ENCODE measurements at regions not wholly inside any gene's neighbourhood (a gene's known extent, or its start where the extent isn't known, plus 50 kb on each side); places are given as distances from the start of the nearest gene placed in this dataset.

DNA sequence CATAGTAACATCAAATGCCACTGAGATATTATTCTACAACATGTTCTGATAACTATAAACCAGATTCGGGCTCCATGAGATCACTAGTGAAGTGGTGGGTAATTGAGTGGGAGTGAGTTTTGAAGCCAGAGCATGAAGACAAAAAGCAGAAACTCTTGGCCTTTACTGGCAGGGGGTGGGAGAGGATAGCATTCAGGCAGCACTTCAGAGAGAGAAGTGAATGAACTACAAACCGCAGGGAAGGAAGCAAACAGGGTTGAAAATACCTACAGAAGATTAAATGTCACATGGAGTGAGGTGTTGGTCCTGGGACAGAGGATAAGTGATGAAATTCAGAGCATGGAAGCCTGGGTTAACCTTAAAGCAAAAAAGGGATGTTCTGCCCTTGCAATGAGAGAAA lies 250.0 kb downstream of the EPM2A start:
- no peaks in the 10 kb centered on the region for H3K36me3 Mint-ChIP-seq (ENCODE audit: low read depth)
- TF ChIP-seq EZH2phosphoT487 (IDR thresholded peaks at IDR 0.05; ENCODE audit: unreplicated experiment) (no peak), JUNB (IDR thresholded peaks at IDR 0.05; ENCODE audit: unreplicated experiment) (no peak), ZNF114 (CRISPR knock-in tag; IDR thresholded peaks at IDR 0.05) (no peak)
- H3K4me1 Mint-ChIP-seq, result peaks cover 6% of the 10 kb centered on the region; the same call in 2 of the 3 replicates
- Histone ChIP-seq H3K9me2 (ENCODE audit: insufficient read depth) (peaks cover 3% of the 10 kb centered on the region; the same call in 1 of the 2 replicates), H3K4me2 (no peak overlapping the region), H3K27me3 (ENCODE audit: insufficient read depth) (no peaks in the 10 kb centered on the region), H3K79me2 (replicated peaks; ENCODE audit: insufficient read depth) (no peaks in the 10 kb centered on the region), H3K36me3 (ENCODE audit: insufficient read depth) (no peaks in the 10 kb centered on the region; the same call in 1 of the 2 replicates), H3F3A (replicated peaks; ENCODE audit: low read depth) (no peaks in the 10 kb centered on the region), H3K4me3 (no peak overlapping the region), H4K20me1 (replicated peaks; ENCODE audit: insufficient read depth) (no peaks in the 10 kb centered on the region), H2AFZ (no peak overlapping the region), H3K4me1 (ENCODE audit: insufficient read depth) (no peaks in the 10 kb centered on the region), H3K27ac (ENCODE audit: low read depth) (no peak overlapping the region)
- H3K27me3 Mint-ChIP-seq (ENCODE audit: insufficient read depth, low read depth, poor library complexity), result no peaks in the 10 kb centered on the region
- no peaks in the 10 kb centered on the region for H3K9me3 Mint-ChIP-seq
- H3K27ac Mint-ChIP-seq, result 0 out of 2 replicates have a peak overlapping the region, but pooled peaks have one; percentile 11
- no peak overlapping the region for H3K4me3 Mint-ChIP-seq
- ATAC-seq (peak; percentile 69; the same call in 2 of the 3 replicates), DNase-seq (ENCODE audit: low spot score) (peak; percentile 3)

DNA sequence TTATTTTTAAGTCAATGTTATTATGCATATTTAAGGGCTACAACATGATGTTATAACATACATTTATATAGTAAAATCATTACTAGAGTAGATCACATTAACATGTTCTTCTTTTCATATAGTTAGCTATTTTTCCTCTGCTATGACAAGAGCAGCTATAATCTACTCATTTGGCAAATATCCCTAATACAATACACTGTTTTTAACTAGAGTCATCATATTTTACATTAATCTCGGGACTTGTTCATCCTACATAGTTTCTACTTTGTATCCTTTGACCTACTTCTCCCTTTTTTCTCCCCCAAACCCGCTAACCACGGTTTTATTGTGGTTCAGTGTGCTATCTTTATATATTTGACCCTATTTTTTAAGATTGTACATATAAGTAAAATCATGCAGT lies 249.0 kb downstream of the EPM2A start:
- Histone ChIP-seq H4K20me1 (replicated peaks; ENCODE audit: insufficient read depth) (no peaks in the 10 kb centered on the region), H2AFZ (no peak overlapping the region), H3K9me2 (ENCODE audit: insufficient read depth) (peaks cover 3% of the 10 kb centered on the region; the same call in 1 of the 2 replicates), H3K79me2 (replicated peaks; ENCODE audit: insufficient read depth) (no peaks in the 10 kb centered on the region), H3K36me3 (ENCODE audit: insufficient read depth) (no peaks in the 10 kb centered on the region; the same call in 1 of the 2 replicates), H3K27ac (ENCODE audit: low read depth) (no peak overlapping the region), H3F3A (replicated peaks; ENCODE audit: low read depth) (no peaks in the 10 kb centered on the region), H3K27me3 (ENCODE audit: insufficient read depth) (no peaks in the 10 kb centered on the region), H3K4me3 (no peak overlapping the region), H3K4me1 (ENCODE audit: insufficient read depth) (no peaks in the 10 kb centered on the region), H3K4me2 (no peak overlapping the region)
- Mint-ChIP-seq H3K27ac (no peak overlapping the region), H3K27me3 (ENCODE audit: insufficient read depth, low read depth, poor library complexity) (no peaks in the 10 kb centered on the region), H3K4me3 (no peak overlapping the region), H3K4me1 (peaks cover 6% of the 10 kb centered on the region; the same call in 2 of the 3 replicates), H3K36me3 (ENCODE audit: low read depth) (no peaks in the 10 kb centered on the region), H3K9me3 (no peaks in the 10 kb centered on the region)
- ATAC-seq (no peak), DNase-seq (ENCODE audit: low spot score) (no peak)
- TF ChIP-seq STAT1 (IDR thresholded peaks at IDR 0.05; ENCODE audit: unreplicated experiment), result no peak
- no peak for TF ChIP-seq CREB1 (CRISPR knock-in tag; IDR thresholded peaks at IDR 0.05; ENCODE audit: low read depth)

DNA sequence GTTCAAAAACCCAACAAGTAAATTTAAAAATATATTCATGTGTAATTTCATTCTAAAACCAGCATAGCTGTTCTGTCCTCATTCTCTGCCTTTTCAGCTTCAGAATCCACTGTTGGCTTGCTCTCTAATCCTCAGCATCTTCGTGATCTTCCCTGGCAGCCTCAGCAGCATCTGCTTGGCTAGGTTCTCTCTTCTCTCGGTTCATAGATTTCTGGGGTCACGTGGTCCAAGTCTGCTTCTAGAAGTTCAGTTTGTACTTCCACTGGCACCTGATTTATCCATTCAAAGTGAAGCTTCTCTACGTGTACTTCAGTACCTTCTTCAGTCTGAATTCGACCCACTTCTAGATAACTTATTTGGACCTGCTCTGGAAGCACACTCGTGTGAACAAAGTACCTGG lies 245.7 kb downstream of the EPM2A start:
- Histone ChIP-seq H2AFZ (no peak overlapping the region), H3K4me3 (no peak overlapping the region), H3K79me2 (replicated peaks; ENCODE audit: insufficient read depth) (no peaks in the 10 kb centered on the region), H3K27ac (ENCODE audit: low read depth) (no peak overlapping the region), H3K4me1 (ENCODE audit: insufficient read depth) (no peaks in the 10 kb centered on the region), H4K20me1 (replicated peaks; ENCODE audit: insufficient read depth) (no peaks in the 10 kb centered on the region), H3K9me2 (ENCODE audit: insufficient read depth) (peaks cover 3% of the 10 kb centered on the region; the same call in 1 of the 2 replicates), H3K27me3 (ENCODE audit: insufficient read depth) (no peaks in the 10 kb centered on the region), H3K36me3 (ENCODE audit: insufficient read depth) (no peaks in the 10 kb centered on the region; the same call in 1 of the 2 replicates), H3F3A (replicated peaks; ENCODE audit: low read depth) (no peaks in the 10 kb centered on the region), H3K4me2 (no peak overlapping the region)
- H3K9me3 Mint-ChIP-seq, result no peaks in the 10 kb centered on the region
- H3K27me3 Mint-ChIP-seq (ENCODE audit: insufficient read depth, low read depth, poor library complexity), result no peaks in the 10 kb centered on the region
- peaks cover 6% of the 10 kb centered on the region; the same call in 2 of the 3 replicates for H3K4me1 Mint-ChIP-seq
- no peak for DNase-seq (ENCODE audit: low spot score)
- H3K27ac Mint-ChIP-seq, result no peak overlapping the region
- no peaks in the 10 kb centered on the region for H3K36me3 Mint-ChIP-seq (ENCODE audit: low read depth)
- ATAC-seq, result no peak
- no peak overlapping the region for H3K4me3 Mint-ChIP-seq
- TF ChIP-seq CREB1 (CRISPR knock-in tag; IDR thresholded peaks at IDR 0.05; ENCODE audit: low read depth) (no peak), EZH2phosphoT487 (IDR thresholded peaks at IDR 0.05; ENCODE audit: unreplicated experiment) (no peak), STAT1 (IDR thresholded peaks at IDR 0.05; ENCODE audit: unreplicated experiment) (no peak)
- TF ChIP-seq, protein P1, sequence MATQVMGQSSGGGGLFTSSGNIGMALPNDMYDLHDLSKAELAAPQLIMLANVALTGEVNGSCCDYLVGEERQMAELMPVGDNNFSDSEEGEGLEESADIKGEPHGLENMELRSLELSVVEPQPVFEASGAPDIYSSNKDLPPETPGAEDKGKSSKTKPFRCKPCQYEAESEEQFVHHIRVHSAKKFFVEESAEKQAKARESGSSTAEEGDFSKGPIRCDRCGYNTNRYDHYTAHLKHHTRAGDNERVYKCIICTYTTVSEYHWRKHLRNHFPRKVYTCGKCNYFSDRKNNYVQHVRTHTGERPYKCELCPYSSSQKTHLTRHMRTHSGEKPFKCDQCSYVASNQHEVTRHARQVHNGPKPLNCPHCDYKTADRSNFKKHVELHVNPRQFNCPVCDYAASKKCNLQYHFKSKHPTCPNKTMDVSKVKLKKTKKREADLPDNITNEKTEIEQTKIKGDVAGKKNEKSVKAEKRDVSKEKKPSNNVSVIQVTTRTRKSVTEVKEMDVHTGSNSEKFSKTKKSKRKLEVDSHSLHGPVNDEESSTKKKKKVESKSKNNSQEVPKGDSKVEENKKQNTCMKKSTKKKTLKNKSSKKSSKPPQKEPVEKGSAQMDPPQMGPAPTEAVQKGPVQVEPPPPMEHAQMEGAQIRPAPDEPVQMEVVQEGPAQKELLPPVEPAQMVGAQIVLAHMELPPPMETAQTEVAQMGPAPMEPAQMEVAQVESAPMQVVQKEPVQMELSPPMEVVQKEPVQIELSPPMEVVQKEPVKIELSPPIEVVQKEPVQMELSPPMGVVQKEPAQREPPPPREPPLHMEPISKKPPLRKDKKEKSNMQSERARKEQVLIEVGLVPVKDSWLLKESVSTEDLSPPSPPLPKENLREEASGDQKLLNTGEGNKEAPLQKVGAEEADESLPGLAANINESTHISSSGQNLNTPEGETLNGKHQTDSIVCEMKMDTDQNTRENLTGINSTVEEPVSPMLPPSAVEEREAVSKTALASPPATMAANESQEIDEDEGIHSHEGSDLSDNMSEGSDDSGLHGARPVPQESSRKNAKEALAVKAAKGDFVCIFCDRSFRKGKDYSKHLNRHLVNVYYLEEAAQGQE (IDR thresholded peaks at IDR 0.05; ENCODE audit: unreplicated experiment), result no peak
- TF ChIP-seq, protein P2, sequence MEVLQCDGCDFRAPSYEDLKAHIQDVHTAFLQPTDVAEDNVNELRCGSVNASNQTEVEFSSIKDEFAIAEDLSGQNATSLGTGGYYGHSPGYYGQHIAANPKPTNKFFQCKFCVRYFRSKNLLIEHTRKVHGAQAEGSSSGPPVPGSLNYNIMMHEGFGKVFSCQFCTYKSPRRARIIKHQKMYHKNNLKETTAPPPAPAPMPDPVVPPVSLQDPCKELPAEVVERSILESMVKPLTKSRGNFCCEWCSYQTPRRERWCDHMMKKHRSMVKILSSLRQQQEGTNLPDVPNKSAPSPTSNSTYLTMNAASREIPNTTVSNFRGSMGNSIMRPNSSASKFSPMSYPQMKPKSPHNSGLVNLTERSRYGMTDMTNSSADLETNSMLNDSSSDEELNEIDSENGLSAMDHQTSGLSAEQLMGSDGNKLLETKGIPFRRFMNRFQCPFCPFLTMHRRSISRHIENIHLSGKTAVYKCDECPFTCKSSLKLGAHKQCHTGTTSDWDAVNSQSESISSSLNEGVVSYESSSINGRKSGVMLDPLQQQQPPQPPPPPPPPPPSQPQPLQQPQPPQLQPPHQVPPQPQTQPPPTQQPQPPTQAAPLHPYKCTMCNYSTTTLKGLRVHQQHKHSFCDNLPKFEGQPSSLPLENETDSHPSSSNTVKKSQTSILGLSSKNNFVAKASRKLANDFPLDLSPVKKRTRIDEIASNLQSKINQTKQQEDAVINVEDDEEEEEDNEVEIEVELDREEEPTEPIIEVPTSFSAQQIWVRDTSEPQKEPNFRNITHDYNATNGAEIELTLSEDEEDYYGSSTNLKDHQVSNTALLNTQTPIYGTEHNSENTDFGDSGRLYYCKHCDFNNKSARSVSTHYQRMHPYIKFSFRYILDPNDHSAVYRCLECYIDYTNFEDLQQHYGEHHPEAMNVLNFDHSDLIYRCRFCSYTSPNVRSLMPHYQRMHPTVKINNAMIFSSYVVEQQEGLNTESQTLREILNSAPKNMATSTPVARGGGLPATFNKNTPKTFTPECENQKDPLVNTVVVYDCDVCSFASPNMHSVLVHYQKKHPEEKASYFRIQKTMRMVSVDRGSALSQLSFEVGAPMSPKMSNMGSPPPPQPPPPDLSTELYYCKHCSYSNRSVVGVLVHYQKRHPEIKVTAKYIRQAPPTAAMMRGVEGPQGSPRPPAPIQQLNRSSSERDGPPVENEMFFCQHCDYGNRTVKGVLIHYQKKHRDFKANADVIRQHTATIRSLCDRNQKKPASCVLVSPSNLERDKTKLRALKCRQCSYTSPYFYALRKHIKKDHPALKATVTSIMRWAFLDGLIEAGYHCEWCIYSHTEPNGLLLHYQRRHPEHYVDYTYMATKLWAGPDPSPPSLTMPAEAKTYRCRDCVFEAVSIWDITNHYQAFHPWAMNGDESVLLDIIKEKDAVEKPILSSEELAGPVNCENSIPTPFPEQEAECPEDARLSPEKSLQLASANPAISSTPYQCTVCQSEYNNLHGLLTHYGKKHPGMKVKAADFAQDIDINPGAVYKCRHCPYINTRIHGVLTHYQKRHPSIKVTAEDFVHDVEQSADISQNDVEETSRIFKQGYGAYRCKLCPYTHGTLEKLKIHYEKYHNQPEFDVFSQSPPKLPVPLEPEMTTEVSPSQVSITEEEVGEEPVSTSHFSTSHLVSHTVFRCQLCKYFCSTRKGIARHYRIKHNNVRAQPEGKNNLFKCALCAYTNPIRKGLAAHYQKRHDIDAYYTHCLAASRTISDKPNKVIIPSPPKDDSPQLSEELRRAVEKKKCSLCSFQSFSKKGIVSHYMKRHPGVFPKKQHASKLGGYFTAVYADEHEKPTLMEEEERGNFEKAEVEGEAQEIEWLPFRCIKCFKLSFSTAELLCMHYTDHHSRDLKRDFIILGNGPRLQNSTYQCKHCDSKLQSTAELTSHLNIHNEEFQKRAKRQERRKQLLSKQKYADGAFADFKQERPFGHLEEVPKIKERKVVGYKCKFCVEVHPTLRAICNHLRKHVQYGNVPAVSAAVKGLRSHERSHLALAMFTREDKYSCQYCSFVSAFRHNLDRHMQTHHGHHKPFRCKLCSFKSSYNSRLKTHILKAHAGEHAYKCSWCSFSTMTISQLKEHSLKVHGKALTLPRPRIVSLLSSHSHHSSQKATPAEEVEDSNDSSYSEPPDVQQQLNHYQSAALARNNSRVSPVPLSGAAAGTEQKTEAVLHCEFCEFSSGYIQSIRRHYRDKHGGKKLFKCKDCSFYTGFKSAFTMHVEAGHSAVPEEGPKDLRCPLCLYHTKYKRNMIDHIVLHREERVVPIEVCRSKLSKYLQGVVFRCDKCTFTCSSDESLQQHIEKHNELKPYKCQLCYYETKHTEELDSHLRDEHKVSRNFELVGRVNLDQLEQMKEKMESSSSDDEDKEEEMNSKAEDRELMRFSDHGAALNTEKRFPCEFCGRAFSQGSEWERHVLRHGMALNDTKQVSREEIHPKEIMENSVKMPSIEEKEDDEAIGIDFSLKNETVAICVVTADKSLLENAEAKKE (CRISPR knock-in tag; IDR thresholded peaks at IDR 0.05), result no peak

All from GM23338 (cell line).